ENCODE measurements at regions not wholly inside any gene's neighbourhood (a gene's known extent, or its start where the extent isn't known, plus 50 kb on each side); places are given as distances from the start of the nearest gene placed in this dataset.

DNA sequence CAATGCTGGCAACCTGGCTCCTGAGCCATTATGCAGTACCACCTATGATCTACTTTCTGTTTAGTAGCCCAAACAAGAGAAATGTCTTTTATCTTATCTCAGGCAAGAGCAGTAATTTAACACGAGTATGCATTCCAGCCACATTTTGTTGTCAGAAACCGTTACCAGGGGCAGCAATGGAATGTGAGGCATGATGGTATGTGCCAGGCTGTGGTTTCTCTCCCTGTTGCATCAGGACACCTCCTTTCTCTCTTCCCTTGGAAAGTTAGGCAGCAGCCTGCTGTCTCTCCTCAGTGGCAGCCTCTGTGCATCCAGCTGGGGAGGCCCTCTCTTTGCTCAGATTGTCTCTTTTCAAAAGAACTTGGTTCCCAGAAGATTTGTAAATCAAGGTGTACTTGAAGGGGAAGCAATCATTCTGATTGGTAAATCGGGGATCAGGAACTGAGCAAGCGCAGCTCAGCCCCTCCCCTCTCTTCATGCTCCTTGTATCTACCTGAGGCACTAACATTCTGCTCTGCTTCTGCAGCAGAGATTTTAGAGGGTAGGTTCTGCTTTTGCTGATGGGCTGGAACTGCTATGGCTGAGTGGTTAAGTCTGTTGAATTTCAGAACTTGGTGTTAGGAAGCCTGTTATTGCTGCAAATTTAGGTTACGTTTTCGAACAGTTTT lies 229.2 kb downstream of the ADAMTS15 start:
- TF ChIP-seq, protein P1, sequence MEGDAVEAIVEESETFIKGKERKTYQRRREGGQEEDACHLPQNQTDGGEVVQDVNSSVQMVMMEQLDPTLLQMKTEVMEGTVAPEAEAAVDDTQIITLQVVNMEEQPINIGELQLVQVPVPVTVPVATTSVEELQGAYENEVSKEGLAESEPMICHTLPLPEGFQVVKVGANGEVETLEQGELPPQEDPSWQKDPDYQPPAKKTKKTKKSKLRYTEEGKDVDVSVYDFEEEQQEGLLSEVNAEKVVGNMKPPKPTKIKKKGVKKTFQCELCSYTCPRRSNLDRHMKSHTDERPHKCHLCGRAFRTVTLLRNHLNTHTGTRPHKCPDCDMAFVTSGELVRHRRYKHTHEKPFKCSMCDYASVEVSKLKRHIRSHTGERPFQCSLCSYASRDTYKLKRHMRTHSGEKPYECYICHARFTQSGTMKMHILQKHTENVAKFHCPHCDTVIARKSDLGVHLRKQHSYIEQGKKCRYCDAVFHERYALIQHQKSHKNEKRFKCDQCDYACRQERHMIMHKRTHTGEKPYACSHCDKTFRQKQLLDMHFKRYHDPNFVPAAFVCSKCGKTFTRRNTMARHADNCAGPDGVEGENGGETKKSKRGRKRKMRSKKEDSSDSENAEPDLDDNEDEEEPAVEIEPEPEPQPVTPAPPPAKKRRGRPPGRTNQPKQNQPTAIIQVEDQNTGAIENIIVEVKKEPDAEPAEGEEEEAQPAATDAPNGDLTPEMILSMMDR (IDR thresholded peaks at IDR 0.05; ENCODE audit: insufficient read depth, low read length) = no peak
- TF ChIP-seq GABPA (IDR thresholded peaks at IDR 0.05; ENCODE audit: low read depth) (no peak), POLR2AphosphoS5 (IDR thresholded peaks at IDR 0.05; ENCODE audit: low read depth) (no peak)
